ACC112 (cell line): ENCODE measurements at regions not wholly inside any gene's neighbourhood (a gene's known extent, or its start where the extent isn't known, plus 50 kb on each side); places are given as distances from the start of the nearest gene placed in this dataset.

Experiments used
- H2AFZ ChIP-seq: fragments of 200-600 bp; sonication (generic); one replicate; pipeline ENCODE4 v1.6.0; 2017; ENCODE audit warnings: antibody characterized with exemption, low read length; ENCODE audit not compliant: unreplicated experiment
- H3K27ac ChIP-seq: fragments of 200-600 bp; sonication (generic); 2 replicates; pipeline ENCODE4 v1.5.1; 2014; ENCODE audit warnings: low read depth, mild to moderate bottlenecking, antibody characterized with exemption, low read length, moderate library complexity
- H3K27me3 ChIP-seq: fragments of 200-600 bp; sonication (generic); 2 replicates; pipeline ENCODE4 v1.6.1; 2014; ENCODE audit warnings: mild to moderate bottlenecking, antibody characterized with exemption, low read length, moderate library complexity, mixed read lengths; ENCODE audit not compliant: insufficient read depth
- H3K36me3 ChIP-seq: fragments of 200-600 bp; sonication (generic); 2 replicates; pipeline ENCODE4 v1.6.1; 2016; ENCODE audit warnings: mild to moderate bottlenecking, antibody characterized with exemption, low read length, moderate library complexity, mixed read lengths; ENCODE audit not compliant: insufficient read depth
- H3K4me1 ChIP-seq: fragments of 200-600 bp; sonication (generic); one replicate; pipeline ENCODE4 v1.6.1; 2016; ENCODE audit warnings: low read length, mixed read lengths; ENCODE audit not compliant: insufficient read depth, unreplicated experiment, control insufficient read depth
- H3K4me3 ChIP-seq: fragments of 200-600 bp; sonication (generic); 2 replicates; pipeline ENCODE4 v1.5.1; 2014; ENCODE audit warnings: mild to moderate bottlenecking, low read depth, low read length
- H3K79me2 ChIP-seq: fragments of 200-600 bp; sonication (generic); one replicate; pipeline ENCODE4 v1.6.0; 2016; ENCODE audit warnings: low read length; ENCODE audit not compliant: control insufficient read depth, unreplicated experiment, insufficient read depth

- peaks cover 14% of the 10 kb centered on the region for H3K4me1 ChIP-seq
- H3K27me3 ChIP-seq: peaks cover 56% of the 10 kb centered on the region
- no peaks in the 10 kb centered on the region for H3K36me3 ChIP-seq
- no peak overlapping the region for H3K27ac ChIP-seq
- H2AFZ ChIP-seq: no peak overlapping the region
- H3K4me3 ChIP-seq: no peak overlapping the region
- no peaks in the 10 kb centered on the region for H3K79me2 ChIP-seq
These were observed 70.4 kb upstream of the BLCAP start for GRCh38 chr20:37598100-37598543.

GRCh38 chr20:37596890-37597536 lies 69.3 kb upstream of the BLCAP start:
- H3K79me2 ChIP-seq: no peaks in the 10 kb centered on the region

GRCh38 chr20:37596168-37596567 lies 68.5 kb upstream of the BLCAP start:
- Histone ChIP-seq H2AFZ (no peak overlapping the region), H3K36me3 (no peaks in the 10 kb centered on the region), H3K27ac (no peak overlapping the region)

More at GRCh38 chr20:37596890-37597536, 69.3 kb upstream of the BLCAP start:
- Histone ChIP-seq H3K4me1 (peaks cover 14% of the 10 kb centered on the region), H3K27ac (no peak overlapping the region), H3K4me3 (no peak overlapping the region), H3K36me3 (no peaks in the 10 kb centered on the region), H2AFZ (no peak overlapping the region), H3K27me3 (peaks cover 57% of the 10 kb centered on the region)

GRCh38 chr20:37593710-37594109 lies 66.0 kb upstream of the BLCAP start:
- H3K79me2 ChIP-seq: no peaks in the 10 kb centered on the region
- no peak overlapping the region for H3K4me3 ChIP-seq
- H3K27ac ChIP-seq: no peak overlapping the region
- no peaks in the 10 kb centered on the region for H3K36me3 ChIP-seq
- H2AFZ ChIP-seq: no peak overlapping the region
- H3K4me1 ChIP-seq: peaks cover 3% of the 10 kb centered on the region
- H3K27me3 ChIP-seq: peaks cover 66% of the 10 kb centered on the region

More at GRCh38 chr20:37596168-37596567, 68.5 kb upstream of the BLCAP start:
- Histone ChIP-seq H3K27me3 (peaks cover 57% of the 10 kb centered on the region), H3K4me1 (peaks cover 14% of the 10 kb centered on the region), H3K4me3 (no peak overlapping the region), H3K79me2 (no peaks in the 10 kb centered on the region)

DNA sequence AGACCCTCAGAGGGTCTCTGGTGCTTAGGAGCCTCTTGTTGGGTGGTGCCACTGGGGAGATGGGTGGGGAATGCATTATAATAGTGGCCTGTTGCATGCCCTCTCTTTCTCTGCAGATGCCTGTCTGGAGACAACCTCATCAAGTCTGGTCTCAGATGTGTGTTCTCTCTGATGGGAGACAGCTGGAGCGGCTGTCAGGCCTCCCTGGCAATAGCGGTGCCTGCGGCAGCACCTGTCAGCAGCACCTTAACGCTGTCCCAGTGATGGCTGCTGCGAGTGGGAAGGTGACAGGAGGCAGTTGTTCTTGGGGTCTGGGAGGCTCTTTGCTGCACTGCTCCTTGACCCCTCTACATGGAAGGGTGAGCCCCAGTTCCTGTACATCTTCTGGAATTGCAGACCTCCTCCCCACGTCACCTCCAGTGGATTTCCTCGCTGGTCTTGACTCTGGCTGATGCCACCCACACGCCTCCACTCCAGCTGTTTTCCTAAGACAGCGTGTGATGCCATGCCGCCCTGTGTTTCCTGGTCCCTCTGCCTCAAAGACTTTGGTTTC lies 63.3 kb upstream of the BLCAP start:
- no peaks in the 10 kb centered on the region for H3K4me1 ChIP-seq
- no peaks in the 10 kb centered on the region for H3K36me3 ChIP-seq
- H3K4me3 ChIP-seq: no peak overlapping the region
- no peaks in the 10 kb centered on the region for H3K79me2 ChIP-seq
- H2AFZ ChIP-seq: no peak overlapping the region
- peaks cover 69% of the 10 kb centered on the region for H3K27me3 ChIP-seq
- no peak overlapping the region for H3K27ac ChIP-seq

DNA sequence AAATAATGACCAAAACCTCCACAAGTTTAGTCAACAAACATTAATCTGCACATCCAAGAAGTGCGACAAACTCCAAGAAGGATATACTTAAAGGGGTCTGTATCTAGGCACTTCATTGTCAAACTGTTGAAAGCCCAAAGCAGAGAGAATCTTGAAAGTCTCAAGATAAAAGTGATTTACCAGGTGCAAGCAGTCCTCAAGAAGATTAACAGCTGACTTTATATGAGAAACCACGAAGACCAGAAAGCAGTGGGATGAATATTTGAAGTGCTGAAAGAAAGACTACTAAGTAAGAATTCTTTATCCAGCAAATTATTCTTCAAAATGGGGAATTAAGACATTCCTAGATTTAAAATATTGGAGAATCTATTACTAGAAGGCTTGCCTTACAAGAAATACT lies 58.4 kb upstream of the BLCAP start:
- Histone ChIP-seq H3K4me3 (no peak overlapping the region), H3K4me1 (no peaks in the 10 kb centered on the region), H3K79me2 (no peaks in the 10 kb centered on the region), H3K27ac (no peak overlapping the region), H2AFZ (no peak overlapping the region), H3K36me3 (no peaks in the 10 kb centered on the region), H3K27me3 (peaks cover 81% of the 10 kb centered on the region)

DNA sequence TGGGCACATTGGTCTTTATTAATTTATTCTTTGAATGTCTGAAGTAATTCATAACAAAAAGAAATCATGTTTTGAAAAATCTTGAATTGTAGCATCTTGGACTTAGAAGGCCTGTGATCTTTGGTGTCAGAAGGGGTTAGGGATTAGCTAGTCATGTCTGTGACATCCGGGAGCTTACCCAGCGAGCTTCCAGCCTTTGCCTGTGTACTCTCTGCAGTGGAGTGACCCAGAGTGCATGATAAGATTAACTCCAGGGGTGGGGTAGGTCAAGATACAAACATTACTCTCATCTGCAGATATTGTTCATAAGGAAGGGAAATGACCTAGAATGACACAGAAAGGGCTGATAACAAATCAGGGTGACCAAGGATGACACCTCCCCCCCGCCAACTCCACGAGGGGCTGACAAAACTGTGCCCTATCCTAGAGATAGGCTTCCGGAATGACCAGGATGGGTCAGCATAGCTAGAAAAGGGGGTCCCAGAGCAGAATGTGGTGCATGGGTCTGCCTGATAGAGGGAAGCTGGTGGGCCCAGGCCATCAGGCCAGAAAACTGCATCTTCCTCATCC lies 56.6 kb upstream of the BLCAP start:
- Histone ChIP-seq H3K27me3 (peaks cover 82% of the 10 kb centered on the region), H3K27ac (no peak overlapping the region), H2AFZ (no peak overlapping the region), H3K4me3 (no peak overlapping the region), H3K36me3 (no peaks in the 10 kb centered on the region), H3K4me1 (no peaks in the 10 kb centered on the region), H3K79me2 (no peaks in the 10 kb centered on the region)

DNA sequence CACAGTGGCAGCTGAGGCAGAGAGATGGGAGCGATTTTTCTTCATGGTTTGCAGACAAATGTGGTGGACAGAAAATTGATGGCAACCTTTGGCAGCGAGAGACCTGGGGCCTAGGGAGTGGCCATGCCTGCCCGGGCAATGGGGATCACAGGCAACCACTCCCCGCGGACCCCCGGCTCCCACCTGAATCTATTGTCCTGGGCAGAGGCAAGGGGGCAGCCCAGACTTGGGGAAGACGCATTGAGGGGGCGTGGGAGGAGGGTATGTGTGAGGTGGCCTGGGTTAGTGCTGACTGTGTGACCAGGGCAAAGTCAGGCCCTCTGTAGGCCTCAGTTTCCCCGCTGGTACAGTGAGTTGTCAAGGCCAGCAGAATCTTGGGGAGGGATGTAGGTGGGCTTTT lies 53.6 kb upstream of the BLCAP start:
- Histone ChIP-seq H3K4me1 (no peaks in the 10 kb centered on the region), H3K27me3 (peaks cover 85% of the 10 kb centered on the region), H3K27ac (no peak overlapping the region), H2AFZ (no peak overlapping the region), H3K79me2 (no peaks in the 10 kb centered on the region), H3K4me3 (no peak overlapping the region), H3K36me3 (no peaks in the 10 kb centered on the region)

GRCh38 chr20:37580069-37580468 lies 52.4 kb upstream of the BLCAP start:
- Histone ChIP-seq H3K27me3 (peaks cover 73% of the 10 kb centered on the region), H3K4me3 (no peak overlapping the region), H3K27ac (no peak overlapping the region), H3K36me3 (no peaks in the 10 kb centered on the region), H3K4me1 (no peaks in the 10 kb centered on the region), H3K79me2 (no peaks in the 10 kb centered on the region), H2AFZ (no peak overlapping the region)

GRCh38 chr20:37579106-37579505 lies 51.4 kb upstream of the BLCAP start:
- H3K79me2 ChIP-seq: no peaks in the 10 kb centered on the region
- peaks cover 63% of the 10 kb centered on the region for H3K27me3 ChIP-seq
- no peak overlapping the region for H3K4me3 ChIP-seq
- no peaks in the 10 kb centered on the region for H3K4me1 ChIP-seq
- H3K27ac ChIP-seq: no peak overlapping the region
- no peaks in the 10 kb centered on the region for H3K36me3 ChIP-seq
- no peak overlapping the region for H2AFZ ChIP-seq

DNA sequence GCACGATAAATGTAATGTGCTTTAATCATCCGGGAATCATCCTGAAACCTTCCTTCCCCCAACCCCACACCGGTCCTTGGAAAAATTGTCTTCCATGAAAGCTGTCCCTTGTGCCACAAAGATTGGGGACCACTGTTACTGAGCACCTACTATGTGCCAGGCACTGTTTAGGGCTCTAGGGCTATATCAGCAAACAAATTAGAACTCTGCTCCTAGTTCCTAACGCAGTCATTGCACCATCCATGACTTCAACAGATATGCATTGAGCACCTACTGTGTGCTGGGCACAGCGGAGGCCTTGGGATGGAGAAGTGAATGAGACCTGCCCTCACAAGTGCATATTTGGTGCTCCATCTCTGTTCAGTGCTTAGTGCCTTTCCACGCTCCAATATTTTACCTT lies 50.3 kb upstream of the BLCAP start:
- Histone ChIP-seq H3K4me1 (no peaks in the 10 kb centered on the region), H3K27me3 (peaks cover 57% of the 10 kb centered on the region), H2AFZ (no peak overlapping the region), H3K36me3 (no peaks in the 10 kb centered on the region), H3K4me3 (no peak overlapping the region), H3K27ac (no peak overlapping the region), H3K79me2 (no peaks in the 10 kb centered on the region)
